HepG2 (cell line): ENCODE measurements at regions not wholly inside any gene's neighbourhood (a gene's known extent, or its start where the extent isn't known, plus 50 kb on each side); places are given as distances from the start of the nearest gene placed in this dataset.

Experiments used
- ARNT ChIP-seq: fragments of 450-650 bp; IDR thresholded peaks from 2 replicates; pipeline ENCODE4 v1.6.1; 2017
- CBX5 ChIP-seq: sonication (generic); formaldehyde crosslinking; IDR thresholded peaks from 2 replicates; pipeline ENCODE4 v1.4.0; 2020; ENCODE audit warnings: missing genetic modification reagents, borderline replicate concordance
- CENPX ChIP-seq: sonication (generic); formaldehyde crosslinking; IDR thresholded peaks from 2 replicates; pipeline ENCODE4 v1.9.0; 2021; ENCODE audit warnings: mild to moderate bottlenecking, missing genetic modification reagents, moderate library complexity
- CTCF ChIP-seq: sonication (generic); formaldehyde crosslinking; IDR thresholded peaks from 2 replicates; pipeline ENCODE4 v1.5.0; 2020; ENCODE audit warnings: mild to moderate bottlenecking, missing genetic modification reagents, moderate library complexity
- DNMT1 ChIP-seq: sonication (generic); formaldehyde crosslinking; IDR thresholded peaks from 2 replicates; pipeline ENCODE4 v1.5.1; 2020; ENCODE audit warnings: mild to moderate bottlenecking, missing genetic modification reagents
- FOXK2 ChIP-seq: fragments of 450-650 bp; IDR thresholded peaks from 2 replicates; pipeline ENCODE4 v1.6.1; 2016
- KLF9 ChIP-seq: IDR thresholded peaks from 2 replicates; pipeline ENCODE4 v1.6.1; 2016; ENCODE audit warnings: low read depth
- NONO ChIP-seq, 2 experiments: fragments of 450-650 bp in 1 of 2; sonication (generic) in 1 of 2; formaldehyde crosslinking in 1 of 2; IDR thresholded peaks in 1 of 2; conservative IDR thresholded peaks in 1 of 2; 2 replicates each; pipeline versions ENCODE4 v1.6.1 to v1.8.0; 2017 to 2022; ENCODE audit warnings: mild to moderate bottlenecking in 1 of 2, missing genetic modification reagents in 1 of 2, moderate library complexity in 1 of 2
- PLSCR1 ChIP-seq: sonication (generic); formaldehyde crosslinking; IDR thresholded peaks from 2 replicates; pipeline ENCODE4 v1.5.0; 2020; ENCODE audit warnings: missing genetic modification reagents, mild to moderate bottlenecking, borderline replicate concordance
- RNF2 ChIP-seq: fragments of 450-650 bp; conservative IDR thresholded peaks from 2 replicates; pipeline ENCODE4 v1.6.1; 2016; ENCODE audit warnings: low read depth
- TCF7L2 ChIP-seq: IDR thresholded peaks from 2 replicates; pipeline ENCODE4 v1.6.1; 2011; ENCODE audit warnings: mild to moderate bottlenecking, low read depth, low read length, moderate library complexity
- ZNF354B ChIP-seq: sonication (generic); formaldehyde crosslinking; IDR thresholded peaks from 2 replicates; pipeline ENCODE4 v1.8.0; 2022; ENCODE audit warnings: mild to moderate bottlenecking, missing genetic modification reagents

GRCh38 chr6:3616565-3617176, 134.8 kb downstream of the PXDC1 start:
- TF ChIP-seq FOXK2 (no peak), DNMT1 (CRISPR knock-in tag) (no peak), CBX5 (CRISPR knock-in tag) (no peak), ZNF354B (CRISPR knock-in tag) (no peak), KLF9 (CRISPR knock-in tag) (no peak), CENPX (CRISPR knock-in tag) (no peak), ARNT (no peak), TCF7L2 (no peak), RNF2 (no peak), NONO (IDR thresholded peaks at IDR 0.05) (no peak), NONO (CRISPR knock-in tag; conservative IDR thresholded peaks at IDR 0.05) (no peak), CTCF (CRISPR knock-in tag) (no peak), PLSCR1 (CRISPR knock-in tag) (no peak)
